ENCODE measurements at regions not wholly inside any gene's neighbourhood (a gene's known extent, or its start where the extent isn't known, plus 50 kb on each side); places are given as distances from the start of the nearest gene placed in this dataset.
"Not testable (repeated sequence)": the region's sequence is repeated elsewhere in the genome, so short reads cannot be mapped to it uniquely, and the experiment has no call there.

- no peak for DNase-seq
These were observed 174.3 kb downstream of the LYPLAL1 start for GRCh38 chr1:219347921-219348391.

GRCh38 chr1:219347376-219347775 is 173.7 kb downstream of the LYPLAL1 start:
- no peak for DNase-seq

- no peak for DNase-seq
These were observed 172.3 kb downstream of the LYPLAL1 start for GRCh38 chr1:219345953-219346352.

GRCh38 chr1:219342836-219343235 is 169.2 kb downstream of the LYPLAL1 start:
- DNase-seq = no peak

- DNase-seq = no peak
These were observed 167.1 kb downstream of the LYPLAL1 start for GRCh38 chr1:219340796-219341195.

- DNase-seq = no peak
These were observed 165.8 kb downstream of the LYPLAL1 start for GRCh38 chr1:219339466-219339865.

GRCh38 chr1:219337588-219337987 is 163.9 kb downstream of the LYPLAL1 start:
- no peak for DNase-seq

GRCh38 chr1:219333626-219334025 is 159.9 kb downstream of the LYPLAL1 start:
- no peak for DNase-seq

GRCh38 chr1:219331424-219331823 is 157.7 kb downstream of the LYPLAL1 start:
- DNase-seq = no peak

GRCh38 chr1:219330669-219331068 is 157.0 kb downstream of the LYPLAL1 start:
- no peak for DNase-seq

GRCh38 chr1:219330001-219330400 is 156.3 kb downstream of the LYPLAL1 start:
- no peak for DNase-seq

- DNase-seq = no peak
These were observed 155.9 kb downstream of the LYPLAL1 start for GRCh38 chr1:219329578-219329977.

GRCh38 chr1:219326843-219327242 is 153.2 kb downstream of the LYPLAL1 start:
- no peak for DNase-seq

- no peak for DNase-seq
These were observed 151.7 kb downstream of the LYPLAL1 start for GRCh38 chr1:219325368-219325742.

- DNase-seq = peak in 1 of 5 experiments; percentile 81
These were observed 151.1 kb downstream of the LYPLAL1 start for GRCh38 chr1:219324629-219325367.

GRCh38 chr1:219324171-219324570 is 150.5 kb downstream of the LYPLAL1 start:
- no peak for DNase-seq

- no peak for DNase-seq
These were observed 149.7 kb downstream of the LYPLAL1 start for GRCh38 chr1:219323426-219323825.

GRCh38 chr1:219322766-219323165 is 149.1 kb downstream of the LYPLAL1 start:
- no peak for DNase-seq

GRCh38 chr1:219320563-219320962 is 146.9 kb downstream of the LYPLAL1 start:
- not testable (repeated sequence) for DNase-seq

GRCh38 chr1:219318826-219319225 is 145.1 kb downstream of the LYPLAL1 start:
- no peak for DNase-seq

- DNase-seq = no peak
These were observed 144.2 kb downstream of the LYPLAL1 start for GRCh38 chr1:219317762-219318353.

GRCh38 chr1:219316066-219316465 is 142.4 kb downstream of the LYPLAL1 start:
- DNase-seq = no peak

- no peak for DNase-seq
These were observed 140.3 kb downstream of the LYPLAL1 start for GRCh38 chr1:219313961-219314360.

GRCh38 chr1:219312967-219313366 is 139.3 kb downstream of the LYPLAL1 start:
- DNase-seq = no peak
